Adrenal gland (tissue), 9 donors: ENCODE measurements at regions not wholly inside any gene's neighbourhood (a gene's known extent, or its start where the extent isn't known, plus 50 kb on each side); places are given as distances from the start of the nearest gene placed in this dataset.

Experiments
- DNase-seq, 7 donors: peaks; one replicate each; pipeline ENCODE4 v3.0.0-alpha.2; 2019 to 2020
- H3K27ac ChIP-seq, 5 donors: fragments of 200-600 bp; sonication (generic) in 4 of 5; 1 replicate in 3 of 5; 2 replicates in 2 of 5; pipeline versions ENCODE4 v1.5.1 to v1.8.0; 2016 to 2020; ENCODE audit warnings: mild to moderate bottlenecking in 1 of 5
- H3K27me3 ChIP-seq: fragments of 200-600 bp; 2 replicates; pipeline ENCODE4 v1.8.0; 2021
- H3K36me3 ChIP-seq, 2 donors: fragments of 200-600 bp; replicated peaks in 1 of 2; 1 replicate in 1 of 2; 2 replicates in 1 of 2; pipeline versions ENCODE4 v1.5.1 to v1.8.0; 2018 to 2022
- H3K4me1 ChIP-seq, 2 donors: fragments of 200-600 bp; replicated peaks in 1 of 2; 1 replicate in 1 of 2; 2 replicates in 1 of 2; pipeline versions ENCODE4 v1.5.1 to v1.8.0; 2018 to 2021
- H3K4me3 ChIP-seq, 4 donors: fragments of 200-600 bp; sonication (generic) in 3 of 4; one replicate each; pipeline ENCODE4 v1.5.1; 2016 to 2018
- H3K9me3 ChIP-seq, 3 donors: fragments of 200-600 bp; sonication (generic) in 1 of 3; replicated peaks in 1 of 3; 1 replicate in 2 of 3; 2 replicates in 1 of 3; pipeline versions ENCODE4 v1.5.1 to v1.8.0; 2016 to 2021
- POLR2A ChIP-seq, 2 donors: fragments of 450-650 bp; IDR thresholded peaks; one replicate each; pipeline ENCODE4 v1.6.1; 2017; ENCODE audit warnings: antibody characterized with exemption in 2 of 2, mild to moderate bottlenecking in 2 of 2, moderate library complexity in 1 of 2
- WGBS, 4 donors: extraction: QIAGEN DNeasy Blood & Tissue Kit in 2 of 4; methylation state at CpG; one replicate each; pipeline versions ENCODE4 v1.1.5 to v1.1.7; 2013 to 2017; 5-methylcytosine and 5-hydroxymethylcytosine counted together
- intact Hi-C, 2 donors: fragments of 100-400 bp; cut with DNase I; formaldehyde crosslinking; loops; one replicate each; pipeline versions ENCODE4 v1.14.1 to v1.15.0; 2022 to 2023
- TF ChIP-seq, protein P1 (sequence below), 6 experiments: fragments of 450-650 bp in 4 of 6; fragments of 200-600 bp in 2 of 6; sonication (generic) in 1 of 6; IDR thresholded peaks; 1 replicate in 5 of 6; 2 replicates in 1 of 6; pipeline versions ENCODE4 v1.5.1 to v1.8.0; 2016 to 2021; ENCODE audit warnings: antibody characterized with exemption in 6 of 6, mild to moderate bottlenecking in 2 of 6, moderate library complexity in 1 of 6
- donor health status: healthy with polysubstance abuse.
- donor health status: Bipolar disorder and iron deficiency.
- donor health status: DM: yes; HTN: yes; CAD: no.
- donor health status: DM: no; HTN: no; CAD: no.
- donor health status: DM: no; HTN: no; CAD: no.

GRCh38 chr2:193542762-193543161 lies 1348.0 kb upstream of the TMEFF2 start:
- no peaks in the 10 kb centered on the region for H3K36me3 ChIP-seq
- WGBS, 4 donors: 74 to 91% (median 81%) methylated on average over 3 of the region's 3 CpGs
- no peak overlapping the region for H3K4me3 ChIP-seq
- intact Hi-C loops: no loop called here
- H3K27me3 ChIP-seq: no peaks in the 10 kb centered on the region
- no peak overlapping the region for H3K27ac ChIP-seq
- TF ChIP-seq, protein P1, sequence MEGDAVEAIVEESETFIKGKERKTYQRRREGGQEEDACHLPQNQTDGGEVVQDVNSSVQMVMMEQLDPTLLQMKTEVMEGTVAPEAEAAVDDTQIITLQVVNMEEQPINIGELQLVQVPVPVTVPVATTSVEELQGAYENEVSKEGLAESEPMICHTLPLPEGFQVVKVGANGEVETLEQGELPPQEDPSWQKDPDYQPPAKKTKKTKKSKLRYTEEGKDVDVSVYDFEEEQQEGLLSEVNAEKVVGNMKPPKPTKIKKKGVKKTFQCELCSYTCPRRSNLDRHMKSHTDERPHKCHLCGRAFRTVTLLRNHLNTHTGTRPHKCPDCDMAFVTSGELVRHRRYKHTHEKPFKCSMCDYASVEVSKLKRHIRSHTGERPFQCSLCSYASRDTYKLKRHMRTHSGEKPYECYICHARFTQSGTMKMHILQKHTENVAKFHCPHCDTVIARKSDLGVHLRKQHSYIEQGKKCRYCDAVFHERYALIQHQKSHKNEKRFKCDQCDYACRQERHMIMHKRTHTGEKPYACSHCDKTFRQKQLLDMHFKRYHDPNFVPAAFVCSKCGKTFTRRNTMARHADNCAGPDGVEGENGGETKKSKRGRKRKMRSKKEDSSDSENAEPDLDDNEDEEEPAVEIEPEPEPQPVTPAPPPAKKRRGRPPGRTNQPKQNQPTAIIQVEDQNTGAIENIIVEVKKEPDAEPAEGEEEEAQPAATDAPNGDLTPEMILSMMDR (IDR thresholded peaks at IDR 0.05): no peak
- H3K9me3 ChIP-seq: no peaks in the 10 kb centered on the region
- no peak for DNase-seq
- H3K4me1 ChIP-seq: no peaks in the 10 kb centered on the region

DNA sequence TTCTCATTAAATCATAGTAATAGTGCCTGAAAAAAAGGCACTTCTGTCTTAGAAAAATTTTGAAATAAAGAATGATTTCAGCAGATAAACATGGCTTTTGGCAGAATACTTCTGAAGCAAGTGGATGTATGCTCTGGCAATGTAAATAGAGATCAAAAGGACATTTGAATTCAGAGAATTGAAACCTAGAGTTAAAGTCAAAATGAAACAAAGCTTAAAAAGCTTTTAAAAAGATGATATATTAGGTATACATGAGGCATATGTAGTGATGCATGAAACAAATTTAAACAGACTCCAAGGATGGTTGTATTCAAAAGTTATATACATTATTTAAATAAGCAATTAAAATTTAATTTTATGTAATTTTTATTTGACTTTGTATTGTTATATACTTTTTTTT lies 1344.5 kb upstream of the TMEFF2 start:
- no peaks in the 10 kb centered on the region for H3K36me3 ChIP-seq
- intact Hi-C loops: no loop called here
- no peaks in the 10 kb centered on the region for H3K27me3 ChIP-seq
- no peak for DNase-seq
- H3K4me3 ChIP-seq: no peak overlapping the region
- H3K4me1 ChIP-seq: no peaks in the 10 kb centered on the region
- H3K27ac ChIP-seq: no peak overlapping the region
- H3K9me3 ChIP-seq: no peaks in the 10 kb centered on the region
- TF ChIP-seq, protein P1 (IDR thresholded peaks at IDR 0.05): no peak
- no peak for TF ChIP-seq POLR2A (IDR thresholded peaks at IDR 0.05)

DNA sequence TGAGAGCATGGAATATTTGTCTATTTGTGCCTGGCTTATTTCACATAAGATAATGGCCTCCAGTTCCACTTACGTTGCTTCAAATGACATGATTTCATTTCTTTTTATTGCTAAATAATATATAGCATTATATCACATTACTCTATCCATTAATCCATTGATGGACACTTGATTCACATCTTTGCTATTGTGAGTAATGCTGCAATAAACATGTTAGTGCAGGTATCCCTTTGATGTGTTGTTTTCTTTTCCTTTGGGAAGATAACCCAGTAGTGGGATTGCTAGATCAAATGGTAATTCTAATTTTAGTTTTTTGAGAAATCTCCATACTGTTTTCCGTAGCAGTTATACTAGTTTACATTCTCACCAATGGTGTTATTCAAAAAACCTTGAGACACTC lies 1343.3 kb upstream of the TMEFF2 start:
- Histone ChIP-seq H3K36me3 (no peaks in the 10 kb centered on the region), H3K9me3 (no peaks in the 10 kb centered on the region), H3K27ac (no peak overlapping the region), H3K4me1 (no peaks in the 10 kb centered on the region), H3K27me3 (no peaks in the 10 kb centered on the region), H3K4me3 (no peak overlapping the region)
- TF ChIP-seq, protein P1 (IDR thresholded peaks at IDR 0.05): no peak
- TF ChIP-seq POLR2A (IDR thresholded peaks at IDR 0.05): no peak
- WGBS, 4 donors: 74 to 85% (median 82%) methylated on average over 2 of the region's 2 CpGs
- intact Hi-C loops: no loop called here
- DNase-seq: no peak

- no peaks in the 10 kb centered on the region for H3K9me3 ChIP-seq
- H3K36me3 ChIP-seq: no peaks in the 10 kb centered on the region
- no peak overlapping the region for H3K27ac ChIP-seq
- H3K4me3 ChIP-seq: no peak overlapping the region
- intact Hi-C loops: no loop called here
- DNase-seq: no peak
- TF ChIP-seq POLR2A (IDR thresholded peaks at IDR 0.05): no peak
- TF ChIP-seq, protein P1 (IDR thresholded peaks at IDR 0.05): no peak
- 78 to 95% (median 86%) methylated on average over 2 of the region's 2 CpGs for WGBS, 4 donors
- H3K27me3 ChIP-seq: no peaks in the 10 kb centered on the region
- no peaks in the 10 kb centered on the region for H3K4me1 ChIP-seq
Observed at GRCh38 chr2:193537531-193537930, 1342.8 kb upstream of the TMEFF2 start.
